PC-3 (cell line): ENCODE measurements at regions not wholly inside any gene's neighbourhood (a gene's known extent, or its start where the extent isn't known, plus 50 kb on each side); places are given as distances from the start of the nearest gene placed in this dataset.

Experiments
- CTCF ChIP-seq: fragments of 300-600 bp; sonication (generic); conservative IDR thresholded peaks from 2 replicates; pipeline ENCODE4 v1.5.1; 2017; ENCODE audit warnings: antibody characterized with exemption, low read depth, mild to moderate bottlenecking, low read length
- EZH2 ChIP-seq: fragments of 300-600 bp; sonication (generic); IDR thresholded peaks from one replicate; pipeline ENCODE4 v1.6.1; 2017; ENCODE audit warnings: antibody characterized with exemption, mild to moderate bottlenecking, low read length; ENCODE audit not compliant: unreplicated experiment
- EZH2phosphoT487 ChIP-seq: fragments of 300-600 bp; sonication (generic); IDR thresholded peaks from 2 replicates; pipeline ENCODE4 v1.6.1; 2018; ENCODE audit warnings: mild to moderate bottlenecking, antibody characterized with exemption, low read length, borderline replicate concordance

- TF ChIP-seq CTCF: no peak
- no peak for TF ChIP-seq EZH2
- no peak for TF ChIP-seq EZH2phosphoT487
Measured at GRCh38 chr21:16343776-16344175, 614.0 kb downstream of the USP25 start.
